Neural cell (in vitro differentiated cells): ENCODE measurements at regions not wholly inside any gene's neighbourhood (a gene's known extent, or its start where the extent isn't known, plus 50 kb on each side); places are given as distances from the start of the nearest gene placed in this dataset.

Experiments
- CTCF ChIP-seq: fragments of 450-650 bp; IDR thresholded peaks from 2 replicates; pipeline ENCODE4 v1.5.1; 2014; ENCODE audit warnings: antibody characterized with exemption, mild to moderate bottlenecking, moderate library complexity; ENCODE audit not compliant: poor library complexity, severe bottlenecking
- EZH2 ChIP-seq: fragments of 200-600, 300-800 bp; shearing (Covaris generic), sonication (generic); IDR thresholded peaks from 2 replicates; pipeline ENCODE4 v1.6.1; 2014; ENCODE audit warnings: antibody characterized with exemption, low read length, borderline replicate concordance, mild to moderate bottlenecking; ENCODE audit not compliant: insufficient read depth, poor library complexity, severe bottlenecking
- POLR2AphosphoS5 ChIP-seq: IDR thresholded peaks from 2 replicates; pipeline ENCODE4 v1.6.1; 2012

DNA sequence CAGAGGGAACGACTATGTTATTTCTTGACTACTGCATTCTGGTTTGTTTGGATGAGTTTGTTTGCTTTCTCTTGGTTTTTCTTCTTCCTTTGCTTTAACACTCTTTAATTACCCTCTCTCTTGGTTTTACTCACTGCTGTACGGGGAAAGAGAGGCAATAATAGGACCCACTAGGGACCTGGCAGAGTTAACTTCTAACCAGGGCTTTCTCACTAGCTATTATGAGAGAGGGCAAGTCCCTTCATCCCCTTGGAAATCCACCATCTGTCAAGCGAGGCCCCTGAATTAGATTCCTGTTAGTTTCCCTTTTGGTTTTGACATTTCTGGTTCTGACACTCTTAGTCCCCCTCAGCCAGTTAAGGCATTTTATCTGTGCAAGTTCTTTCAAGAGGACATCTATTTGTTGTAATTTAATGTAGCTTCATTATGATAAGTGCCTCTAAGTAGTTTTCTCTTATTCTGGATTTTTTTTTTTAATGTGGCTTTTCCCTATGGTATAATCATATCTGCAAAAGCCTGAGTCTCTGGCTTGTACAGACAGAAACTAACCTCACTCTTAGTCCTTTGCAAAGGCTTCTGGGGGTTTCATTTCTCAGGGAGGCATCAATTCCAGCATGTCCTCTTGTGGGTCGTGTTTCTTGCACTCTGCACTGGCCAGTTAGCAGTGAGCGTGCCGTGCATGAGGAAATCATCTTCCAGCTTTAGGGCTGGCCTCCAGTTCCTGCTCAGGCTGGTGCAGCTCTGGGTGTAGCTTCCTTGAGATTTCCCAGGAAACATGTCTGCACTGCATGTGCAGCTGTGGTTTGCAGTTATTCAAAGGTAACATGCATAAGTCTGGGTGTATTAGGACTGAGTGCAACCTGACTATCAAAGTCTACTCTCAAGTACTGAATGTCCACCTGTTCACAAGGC, 221.3 kb downstream of the STIM2 start:
- no peak for TF ChIP-seq EZH2
- no peak for TF ChIP-seq CTCF
- TF ChIP-seq POLR2AphosphoS5, result no peak
